Stimulated activated CD8-positive, alpha-beta memory T cell treated with anti-CD3 and anti-CD28 coated beads, Interleukin-4, amount 100 ng/mL, for 24 hours (primary cell): ENCODE measurements at regions not wholly inside any gene's neighbourhood (a gene's known extent, or its start where the extent isn't known, plus 50 kb on each side); places are given as distances from the start of the nearest gene placed in this dataset.

ENCODE experiments used
- DNase-seq: peaks from one replicate; pipeline ENCODE4 v3.0.0-alpha.2; 2020; ENCODE audit warnings: low read depth

DNA sequence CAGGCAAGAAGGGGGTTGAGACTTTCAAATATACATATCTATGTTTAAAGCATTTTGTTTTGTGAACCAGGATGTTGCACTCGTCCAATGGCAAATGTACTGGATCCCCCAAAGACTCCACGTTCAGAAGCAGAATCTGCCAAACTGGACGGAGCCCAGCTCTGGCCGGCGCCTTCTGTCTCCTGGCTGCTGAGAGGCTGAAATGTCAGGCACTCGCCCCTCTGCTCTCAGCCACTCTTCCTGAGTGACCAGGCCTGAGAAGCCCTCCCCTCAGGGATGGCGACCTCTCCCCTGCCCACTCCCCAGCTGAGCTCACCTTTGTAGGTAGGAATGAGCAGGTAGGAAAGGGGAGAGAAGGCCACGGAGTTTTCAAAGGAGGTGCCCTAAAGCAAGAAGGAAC lies 187.5 kb upstream of the FOXF1 start:
- no peak for DNase-seq

DNA sequence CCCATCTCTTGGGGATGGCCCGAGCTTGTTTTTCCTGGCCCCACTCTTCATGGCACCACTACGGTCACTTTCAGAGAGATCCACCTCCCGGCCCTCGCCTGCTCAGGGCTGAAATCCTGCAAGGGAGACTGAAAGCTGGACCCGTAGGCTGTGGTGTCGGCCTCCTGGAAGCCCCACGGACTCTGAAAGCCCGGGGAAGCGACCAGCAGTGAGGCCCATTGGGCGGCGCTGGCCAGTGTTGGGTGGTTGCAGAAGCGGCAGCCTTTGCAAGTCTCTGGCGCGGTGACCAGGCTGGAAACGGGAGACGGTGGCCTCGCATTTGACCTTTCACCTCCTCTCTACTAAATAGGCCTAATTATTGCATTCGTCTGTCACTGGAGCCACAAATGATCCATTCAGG lies 186.0 kb upstream of the FOXF1 start:
- no peak for DNase-seq

DNA sequence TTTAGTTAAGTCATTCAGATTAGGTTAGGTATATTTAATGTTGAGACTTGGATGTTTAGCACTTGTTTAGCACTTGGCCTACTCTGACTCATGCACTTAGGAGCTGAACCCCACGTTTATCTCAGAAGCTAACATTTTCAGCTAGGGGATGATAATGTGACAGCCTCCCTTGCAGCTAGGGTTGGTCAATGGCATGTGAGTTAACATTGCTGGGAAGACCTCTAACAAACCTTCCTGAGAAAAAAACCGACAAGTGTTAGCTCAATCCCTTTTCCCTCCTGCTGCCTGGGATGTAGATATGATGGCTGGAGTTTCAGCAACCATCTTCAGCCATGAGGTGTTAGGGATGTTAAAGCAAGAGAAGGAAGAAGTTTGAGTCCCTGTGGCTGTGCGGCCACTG lies 185.0 kb upstream of the FOXF1 start:
- DNase-seq = no peak

DNA sequence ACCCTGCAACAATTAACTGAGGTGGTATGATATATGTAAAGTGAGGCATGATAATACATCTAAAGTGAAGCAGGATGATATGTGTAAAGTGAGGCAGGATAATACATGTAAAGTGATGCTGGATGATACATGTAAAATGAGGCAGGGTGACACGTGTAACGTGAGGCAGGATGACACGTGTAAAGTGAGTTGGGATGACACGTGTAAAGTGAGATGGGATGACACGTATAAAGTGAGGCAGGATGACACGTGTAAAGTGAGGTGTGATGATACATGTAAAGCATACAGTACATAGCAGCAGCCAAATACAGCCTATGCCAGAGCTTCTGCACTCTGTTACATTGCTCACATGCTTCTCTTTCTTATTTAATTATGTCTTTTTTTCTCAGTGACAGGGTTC lies 184.4 kb upstream of the FOXF1 start:
- no peak for DNase-seq

DNA sequence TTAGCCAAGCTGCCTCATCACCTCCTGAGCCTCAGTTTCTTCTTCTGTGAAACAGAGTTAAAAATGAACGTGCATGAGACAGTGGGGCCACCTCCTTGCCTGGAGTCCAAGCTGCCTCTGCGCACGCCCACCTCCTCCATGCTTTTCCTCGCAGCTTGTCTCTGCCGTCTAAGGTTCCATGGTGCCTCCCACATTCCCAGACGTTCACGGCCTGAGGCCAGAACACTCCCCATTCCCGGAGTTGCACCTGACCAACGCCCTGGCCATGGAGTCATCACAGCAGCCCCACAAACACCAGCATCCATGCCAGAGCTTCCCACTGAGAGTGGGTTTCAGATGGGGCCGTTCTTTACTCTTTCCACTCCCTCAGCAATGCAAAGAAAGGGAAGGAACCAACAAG lies 183.0 kb upstream of the FOXF1 start:
- no peak for DNase-seq

DNA sequence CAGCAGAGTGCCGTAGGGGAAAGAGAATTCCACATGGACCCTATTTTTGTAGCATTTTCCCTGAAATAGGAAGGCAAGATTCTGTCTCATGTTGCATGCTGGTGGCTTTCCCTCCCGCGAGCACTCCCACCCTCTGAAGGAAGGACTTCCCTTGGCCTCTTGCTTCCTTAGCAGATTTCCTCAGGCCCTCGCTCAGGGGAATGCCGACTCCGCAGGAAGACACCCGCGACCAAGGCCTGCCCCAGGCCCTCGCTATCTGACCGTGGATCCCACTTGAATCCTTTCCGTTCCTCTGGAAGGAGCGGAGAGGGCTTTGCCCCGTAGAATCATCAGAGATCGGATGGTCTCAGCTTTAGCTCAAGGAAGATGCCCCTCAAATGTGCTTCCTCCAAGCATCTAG lies 179.4 kb upstream of the FOXF1 start:
- DNase-seq = no peak

DNA sequence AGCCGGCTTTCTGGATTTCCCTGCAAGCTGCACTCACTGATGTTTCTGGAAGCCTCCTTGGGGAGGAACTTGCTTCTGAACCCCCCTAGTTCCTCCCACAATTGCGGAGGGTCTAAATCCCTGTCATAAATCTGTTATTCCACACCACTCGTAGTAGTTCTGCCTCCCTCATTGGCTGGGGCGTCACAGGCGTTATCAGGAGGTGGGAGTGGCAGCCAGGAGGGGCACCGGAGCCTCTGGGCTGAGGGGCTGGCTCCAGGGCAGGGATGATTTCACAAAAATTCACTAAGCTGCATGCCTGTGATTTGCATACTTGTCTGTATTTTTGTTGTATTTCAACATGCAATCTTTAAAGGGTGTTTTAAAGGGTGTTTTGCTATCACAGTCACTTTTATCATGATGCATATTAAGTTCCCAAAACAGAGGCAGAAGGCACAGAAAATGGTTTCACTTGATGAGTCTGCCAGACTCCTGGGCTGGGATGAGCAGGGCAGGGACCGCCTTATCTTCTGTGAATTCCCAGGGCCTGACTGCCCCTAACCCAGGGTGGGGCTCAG lies 176.2 kb upstream of the FOXF1 start:
- DNase-seq = no peak

DNA sequence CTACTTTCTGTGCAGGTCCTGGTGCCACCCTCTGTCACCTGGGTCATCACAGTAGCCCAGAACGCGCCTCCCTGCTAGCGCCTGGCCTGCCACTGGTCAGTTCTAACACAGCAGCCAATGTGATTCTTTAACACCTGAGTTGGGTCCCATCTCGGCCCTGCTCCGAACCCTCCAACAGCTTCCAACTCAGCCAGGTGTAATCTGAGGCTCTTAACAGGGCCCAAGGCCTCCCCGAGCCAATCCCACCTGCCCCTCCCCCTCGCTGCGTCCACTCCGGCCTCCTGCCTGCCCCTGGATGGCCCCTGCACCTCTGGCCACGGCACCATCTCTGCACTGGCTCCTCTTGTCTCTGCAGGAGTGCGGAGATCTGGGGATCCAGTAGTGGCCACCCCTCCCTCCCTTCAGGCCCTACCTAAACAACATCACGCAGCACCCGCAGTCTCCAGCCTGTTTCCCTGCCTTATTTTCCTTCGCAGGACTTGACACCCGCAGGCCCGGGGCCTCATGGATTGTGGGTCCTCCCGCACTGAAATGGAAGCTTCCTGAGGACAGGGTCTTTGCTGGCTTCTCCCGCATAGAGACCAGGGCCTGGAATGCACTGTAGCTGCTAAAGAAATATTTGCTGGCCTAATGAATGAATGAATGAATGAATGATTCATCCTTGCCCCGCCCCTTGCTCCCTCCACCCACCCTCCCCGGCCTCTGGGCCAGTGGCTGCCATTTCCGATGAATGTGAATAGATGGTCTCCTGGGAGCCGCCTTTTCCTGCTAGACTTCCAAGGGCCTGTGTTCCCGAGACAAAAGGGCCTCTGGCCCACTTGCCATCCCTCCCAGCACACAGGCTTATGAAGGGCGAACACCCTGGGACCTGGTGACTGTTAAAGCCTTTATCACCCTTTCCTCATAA lies 174.8 kb upstream of the FOXF1 start:
- no peak for DNase-seq

DNA sequence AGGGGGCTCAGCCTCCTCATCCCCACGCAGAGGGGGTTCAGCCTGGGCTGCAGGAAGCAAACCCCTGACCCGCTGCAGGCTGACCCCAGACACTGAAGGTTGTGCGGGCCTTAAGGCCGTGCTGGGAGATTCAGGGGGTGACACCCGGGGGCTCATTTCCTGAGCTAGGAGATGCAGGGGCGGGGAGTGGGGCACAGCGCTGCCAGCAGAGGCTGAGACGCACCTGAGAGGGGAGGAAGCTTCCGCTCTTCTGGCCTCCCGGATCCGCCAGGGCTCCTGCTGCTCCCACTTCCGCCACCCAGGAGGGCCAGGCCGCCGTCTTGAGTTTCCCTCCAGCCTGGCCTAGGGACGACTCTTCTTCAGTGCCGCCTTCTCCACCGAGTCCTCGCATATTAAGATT lies 173.2 kb upstream of the FOXF1 start:
- DNase-seq = no peak

DNA sequence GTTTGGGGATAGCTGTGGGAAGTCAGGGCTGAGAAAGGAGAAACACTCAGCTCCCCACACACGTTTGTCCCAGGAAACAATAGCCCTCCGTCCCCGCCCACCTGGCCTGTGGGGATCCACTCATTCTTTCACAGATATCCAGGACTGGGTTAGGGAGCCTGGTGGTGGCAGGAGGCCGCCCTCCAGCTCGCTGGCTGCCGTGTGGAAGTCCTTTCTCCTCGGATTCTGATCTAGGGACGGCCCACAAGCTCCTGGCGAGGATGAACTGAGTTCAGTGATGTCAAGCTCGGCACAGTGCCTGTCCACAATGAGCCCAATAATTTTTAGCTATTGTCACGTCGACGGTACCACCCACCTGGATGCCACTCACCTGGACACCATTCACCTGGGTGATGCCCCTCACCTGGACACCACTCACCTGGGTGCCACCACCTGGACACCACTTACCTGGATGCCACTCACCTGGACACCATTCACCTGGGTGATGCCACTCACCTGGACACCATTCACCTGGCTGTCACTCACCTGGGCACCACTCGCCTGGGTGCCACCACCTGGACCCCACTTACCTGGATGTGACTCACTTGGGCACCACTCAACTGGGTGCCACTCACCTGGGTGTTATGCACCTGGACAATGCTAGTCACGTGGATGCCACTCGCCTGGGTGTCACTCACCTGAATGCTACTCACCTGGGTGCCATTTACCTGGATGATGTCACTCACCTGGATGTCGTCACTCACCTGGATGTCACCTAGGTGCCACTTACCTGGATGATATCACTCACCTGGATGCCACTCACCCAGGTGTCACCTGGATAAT lies 172.5 kb upstream of the FOXF1 start:
- DNase-seq = no peak

DNA sequence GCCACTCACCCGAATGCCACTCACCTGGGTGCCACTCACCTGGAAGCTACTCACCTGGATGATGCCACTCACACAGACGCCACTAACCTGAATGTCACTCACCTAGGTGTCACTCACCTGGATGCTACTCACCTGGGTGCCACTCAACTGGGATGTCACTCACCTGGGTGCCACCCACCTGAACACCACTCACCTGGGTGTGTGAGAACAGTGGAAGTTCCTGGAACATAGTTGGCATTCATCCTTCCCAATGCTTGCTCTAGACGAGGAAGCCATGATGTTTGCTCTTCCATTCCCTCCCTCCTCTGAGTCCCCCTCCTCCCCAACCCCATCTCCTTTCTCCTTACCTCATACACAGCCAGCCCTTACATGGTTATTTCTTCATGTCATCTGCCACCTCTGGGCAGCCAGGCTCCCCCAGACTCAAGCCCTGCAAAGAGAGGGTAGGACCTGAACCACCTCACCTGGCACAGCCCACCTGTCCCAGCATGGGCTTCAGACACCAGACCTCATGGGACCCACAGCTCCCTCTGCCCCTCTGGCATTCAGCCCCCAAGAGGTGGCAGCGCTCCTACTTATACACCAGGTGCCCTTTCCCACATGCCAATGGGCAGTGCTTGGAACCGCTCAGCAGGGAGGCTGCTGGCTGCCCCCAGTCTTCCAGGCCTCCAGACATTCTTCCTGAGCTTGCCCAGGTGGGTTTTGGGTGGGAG lies 171.8 kb upstream of the FOXF1 start:
- no peak for DNase-seq

DNA sequence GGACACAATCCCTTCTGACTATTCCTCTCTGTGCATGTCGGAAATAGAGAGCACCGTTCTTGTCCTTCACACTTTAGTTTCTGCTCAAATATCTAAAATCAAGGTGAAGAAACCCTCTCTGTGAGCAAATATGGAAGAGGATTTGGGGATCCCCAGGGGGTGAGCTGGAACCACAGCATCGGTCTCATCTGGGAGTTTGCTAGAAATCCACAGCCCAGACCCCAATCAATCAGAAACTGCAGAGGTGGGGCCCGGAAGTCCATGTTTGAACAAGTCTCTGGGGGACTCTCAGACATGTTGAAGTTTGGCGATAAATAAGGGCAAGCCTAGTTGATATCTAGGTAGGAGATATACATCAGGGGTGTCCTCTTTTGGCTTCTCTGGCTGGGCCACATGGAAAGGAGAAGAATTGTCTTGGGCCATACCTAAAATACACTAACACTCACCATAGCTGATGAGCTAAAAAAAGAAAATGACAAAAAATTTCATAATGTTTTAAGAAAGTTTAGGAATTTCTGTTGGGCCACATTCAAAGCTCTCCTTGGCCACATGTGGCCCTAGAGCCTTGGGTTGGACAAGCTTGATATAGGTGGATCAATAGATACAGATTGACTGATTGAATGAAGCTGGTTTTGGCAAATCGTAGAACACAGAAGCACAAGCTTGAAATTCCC lies 168.0 kb upstream of the FOXF1 start:
- no peak for DNase-seq

DNA sequence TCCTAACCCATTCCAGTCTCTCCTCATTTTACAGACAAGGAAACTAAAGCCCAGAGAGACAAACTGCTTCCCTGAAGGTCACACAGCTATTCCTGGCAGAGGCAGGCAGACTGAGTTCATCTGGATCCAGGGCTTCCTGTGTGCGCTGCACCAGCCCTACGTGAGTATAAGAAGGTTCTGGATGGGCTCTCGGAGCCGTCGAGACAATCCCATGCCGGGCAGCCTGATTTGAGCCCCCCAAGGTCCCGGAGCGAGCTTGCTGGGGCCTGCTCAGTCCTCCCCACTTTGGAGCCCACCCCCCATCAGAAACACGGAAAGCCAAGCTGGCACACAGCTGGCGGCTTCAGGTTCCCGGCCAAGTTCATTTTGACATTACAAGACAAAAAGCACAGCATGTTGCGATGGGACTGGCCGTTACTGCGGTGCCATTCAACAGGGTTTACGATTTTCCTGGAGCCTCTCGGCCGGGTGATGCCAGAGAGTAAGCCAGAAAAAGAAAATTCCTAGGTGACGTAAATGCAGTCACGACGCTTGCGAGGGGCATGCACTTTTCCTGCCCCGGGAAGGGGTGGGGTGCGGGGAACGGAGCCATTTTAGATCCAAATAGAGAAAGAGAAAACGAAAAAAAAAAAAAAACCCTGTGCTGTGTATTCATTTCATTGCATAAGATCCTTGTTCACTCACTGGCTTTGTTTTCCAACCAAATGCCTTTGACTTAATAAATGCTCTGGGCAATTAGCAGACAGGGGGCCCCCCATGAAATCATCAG lies 167.1 kb upstream of the FOXF1 start:
- DNase-seq = no peak

DNA sequence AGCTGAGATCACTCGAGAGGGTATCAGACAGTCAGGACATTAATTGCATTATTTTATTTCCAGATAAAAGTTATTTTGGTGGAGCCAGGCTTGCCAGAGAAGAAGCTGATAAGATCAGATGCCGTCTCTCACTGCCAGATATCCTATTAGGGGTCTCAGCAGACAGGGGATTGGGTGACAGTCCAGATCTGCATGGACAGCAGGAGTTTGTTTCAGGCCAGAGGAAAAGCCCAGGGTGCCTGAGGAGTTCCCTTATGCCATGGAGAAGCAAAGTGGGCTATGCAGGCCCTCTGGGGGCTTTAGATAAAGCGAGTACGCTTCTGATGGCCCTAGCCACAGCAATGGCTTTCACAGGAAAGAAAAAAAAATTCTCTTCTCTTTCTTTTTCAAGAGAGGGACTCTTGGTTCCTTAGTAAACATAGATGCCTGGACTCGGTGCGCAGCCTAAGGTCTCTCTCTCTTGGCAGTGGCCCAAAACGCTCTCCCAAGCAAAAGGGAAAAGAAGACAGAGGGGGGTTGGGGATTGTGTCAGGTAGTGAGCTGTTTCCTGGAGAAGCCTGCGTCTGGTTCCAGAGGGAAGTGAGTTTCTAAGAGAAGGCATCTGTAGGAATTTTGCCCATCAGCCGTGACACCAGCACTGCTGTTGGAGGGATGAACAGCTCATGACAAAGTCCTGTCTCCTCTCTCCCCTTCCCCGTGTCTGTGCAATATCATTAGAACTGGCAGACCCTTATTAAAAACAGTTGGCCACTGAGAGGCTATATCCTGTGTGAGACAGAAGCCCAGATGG lies 166.3 kb upstream of the FOXF1 start:
- no peak for DNase-seq

DNA sequence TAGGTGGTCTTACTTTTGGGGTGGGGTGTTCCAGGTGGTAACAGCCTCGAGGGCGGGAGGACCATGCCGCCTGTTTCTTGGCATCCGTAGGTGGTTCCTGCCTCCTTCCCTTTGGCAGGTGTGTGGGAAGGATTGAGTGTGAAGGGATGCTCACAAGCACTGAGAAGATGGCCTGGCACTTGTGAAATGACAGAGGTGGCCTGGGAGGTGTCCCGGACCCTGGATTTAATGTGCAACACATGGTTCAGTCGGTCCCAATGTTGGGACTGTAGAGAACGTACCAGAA lies 165.8 kb upstream of the FOXF1 start:
- no peak for DNase-seq

DNA sequence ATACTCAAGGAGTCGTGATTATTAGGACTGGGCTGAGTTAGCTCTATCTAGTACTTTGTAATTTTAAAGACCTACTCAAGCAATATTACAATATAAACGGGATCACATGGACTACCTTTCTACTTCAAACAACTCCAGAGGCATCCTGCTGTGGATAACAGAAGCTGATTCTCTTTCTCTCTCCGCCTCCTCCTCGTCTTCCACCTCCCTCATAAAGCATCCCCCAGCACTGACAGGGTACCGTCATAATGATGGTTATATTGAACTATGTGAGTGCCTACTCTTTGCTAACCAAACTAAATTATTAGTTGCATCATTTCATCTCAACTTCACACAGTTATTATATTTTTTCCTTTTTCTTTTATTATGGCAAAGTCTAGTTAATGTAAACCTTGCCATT lies 165.4 kb upstream of the FOXF1 start:
- no peak for DNase-seq

DNA sequence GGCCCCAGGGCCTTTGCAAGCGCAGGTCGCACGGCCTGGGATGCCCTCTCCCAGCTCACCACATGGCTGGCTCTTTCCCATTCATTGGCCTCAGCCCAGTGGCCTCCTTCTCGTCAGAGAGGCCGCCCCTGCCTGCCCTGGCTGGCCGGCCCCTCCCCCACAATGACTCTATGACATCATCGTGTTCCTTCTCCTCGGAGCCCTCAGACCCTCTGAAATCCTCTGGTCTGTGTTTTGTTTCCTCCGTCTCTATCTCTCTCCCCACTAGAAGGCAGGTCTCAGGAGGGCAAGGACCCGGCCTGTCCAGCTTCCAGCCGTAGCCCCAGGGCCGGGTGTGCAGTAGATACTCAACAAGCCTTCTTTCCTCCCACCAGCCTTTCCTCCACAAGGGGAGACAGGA lies 164.8 kb upstream of the FOXF1 start:
- DNase-seq = no peak

DNA sequence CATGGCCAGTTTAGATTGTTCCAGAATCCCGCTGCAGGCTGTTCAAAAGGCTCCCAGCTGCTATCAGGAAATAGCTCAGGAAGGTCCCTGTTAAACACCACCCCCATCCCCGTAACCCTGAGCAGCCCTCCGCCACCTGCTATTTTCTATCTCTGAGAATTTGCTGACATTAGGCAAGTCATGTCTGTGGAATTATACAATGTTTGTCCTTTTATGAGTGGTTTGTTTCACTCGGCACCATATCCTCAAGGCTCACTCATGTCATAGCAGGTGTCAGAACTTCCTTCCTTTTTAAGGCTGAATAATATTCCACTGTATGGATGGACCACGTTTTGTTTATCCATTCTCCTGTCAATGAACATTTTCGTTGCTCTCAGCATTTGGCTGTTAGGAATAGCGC lies 164.3 kb upstream of the FOXF1 start:
- no peak for DNase-seq

DNA sequence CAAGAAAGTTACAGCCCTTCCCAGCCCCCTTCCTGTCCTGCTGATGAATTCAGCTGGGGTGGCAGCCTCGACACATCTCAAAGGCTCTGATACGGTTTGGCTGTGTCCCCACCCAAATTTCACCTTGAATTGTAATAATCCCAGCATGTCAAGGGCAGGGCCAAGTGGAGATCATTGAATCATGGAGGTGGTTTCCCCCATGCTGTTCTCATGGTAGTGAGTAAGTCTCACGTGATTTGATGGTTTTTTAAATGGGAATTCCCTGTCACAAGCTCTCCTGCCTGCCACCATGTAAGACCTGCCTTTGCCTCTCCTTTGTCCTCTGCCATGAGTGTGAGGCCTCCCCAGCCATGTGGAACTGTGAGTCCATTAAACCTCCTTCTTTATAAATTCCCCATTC lies 163.2 kb upstream of the FOXF1 start:
- no peak for DNase-seq

DNA sequence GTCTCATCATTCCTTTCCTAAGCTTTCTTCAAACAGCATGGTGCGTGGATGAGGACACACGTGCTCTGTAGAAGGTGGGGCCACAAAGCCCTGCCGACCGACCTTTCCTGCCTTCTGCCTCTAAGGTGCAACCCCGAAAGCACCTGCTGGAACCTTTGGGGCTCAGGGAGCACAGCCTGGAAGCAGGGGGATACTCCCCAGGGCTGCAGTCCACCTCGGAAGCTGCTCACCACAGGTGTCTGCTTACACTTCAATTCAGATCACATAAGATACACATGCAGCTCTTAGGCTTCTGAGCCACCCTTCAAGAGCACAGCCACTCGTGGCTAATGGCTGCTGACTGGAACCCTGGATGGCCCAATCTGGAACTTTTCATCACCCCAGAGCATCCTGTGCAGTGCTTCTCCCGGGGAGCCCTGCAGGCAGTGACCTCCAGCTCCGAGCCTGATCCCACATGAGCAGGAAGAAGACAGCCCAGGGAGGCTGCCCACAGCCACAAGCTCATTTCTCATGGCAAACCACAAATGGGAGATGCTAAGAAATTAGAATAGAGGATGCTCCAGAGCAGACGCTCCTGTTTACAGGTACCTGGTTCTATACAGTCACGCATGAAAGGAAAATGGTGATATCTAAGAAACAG lies 162.3 kb upstream of the FOXF1 start:
- DNase-seq = no peak
